ENCODE measurements at regions not wholly inside any gene's neighbourhood (a gene's known extent, or its start where the extent isn't known, plus 50 kb on each side); places are given as distances from the start of the nearest gene placed in this dataset.
"Not testable (repeated sequence)": the region's sequence is repeated elsewhere in the genome, so short reads cannot be mapped to it uniquely, and the experiment has no call there.

DNA sequence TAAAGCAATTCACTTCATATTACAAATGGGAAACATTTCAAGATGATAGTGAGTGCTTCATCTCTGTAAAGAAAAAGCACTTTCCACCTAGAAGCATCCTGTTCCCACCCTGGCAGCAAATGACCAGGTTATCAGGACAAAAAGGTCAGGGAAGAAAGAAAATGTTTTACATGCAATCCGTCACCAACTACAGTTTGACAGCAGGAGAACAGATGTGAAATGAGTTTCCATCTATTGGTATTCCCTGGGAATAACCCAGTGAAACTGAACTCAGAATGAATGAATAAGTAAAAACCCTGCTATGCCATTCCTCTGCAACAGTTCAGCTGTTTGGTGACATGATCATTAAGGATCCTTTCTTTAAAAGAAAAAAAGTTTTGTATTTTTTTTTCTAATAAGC is 67.6 kb downstream of the HTR1A start:
- no peak for DNase-seq

- DNase-seq = no peak
These were observed 83.5 kb downstream of the HTR1A start for GRCh38 chr5:63878788-63879187.

- no peak for DNase-seq
These were observed 84.3 kb downstream of the HTR1A start for GRCh38 chr5:63877961-63878360.

DNA sequence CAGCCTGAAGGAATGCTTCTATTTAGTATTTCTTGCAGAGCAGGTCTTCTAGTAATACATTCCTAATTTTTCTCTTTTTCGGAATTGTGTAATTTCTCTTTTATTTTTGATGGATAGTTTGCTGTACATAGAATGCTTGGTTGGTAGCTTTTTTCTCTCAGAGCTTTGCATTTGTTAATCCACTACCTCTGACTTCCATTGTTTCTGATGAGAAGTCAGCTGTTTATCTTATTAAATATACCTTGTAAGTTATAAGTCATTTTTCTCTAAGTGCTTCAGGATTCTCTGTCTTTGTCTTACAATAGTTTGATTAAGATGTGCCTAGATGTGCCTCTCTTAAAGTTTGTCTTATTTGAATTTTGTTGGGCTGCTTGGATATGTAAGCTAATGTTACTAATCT is 101.9 kb downstream of the HTR1A start:
- DNase-seq = no peak

- peak in 1 of 14 donors; percentile 56 for DNase-seq
These were observed 108.2 kb downstream of the HTR1A start for GRCh38 chr5:63854076-63854475.

DNA sequence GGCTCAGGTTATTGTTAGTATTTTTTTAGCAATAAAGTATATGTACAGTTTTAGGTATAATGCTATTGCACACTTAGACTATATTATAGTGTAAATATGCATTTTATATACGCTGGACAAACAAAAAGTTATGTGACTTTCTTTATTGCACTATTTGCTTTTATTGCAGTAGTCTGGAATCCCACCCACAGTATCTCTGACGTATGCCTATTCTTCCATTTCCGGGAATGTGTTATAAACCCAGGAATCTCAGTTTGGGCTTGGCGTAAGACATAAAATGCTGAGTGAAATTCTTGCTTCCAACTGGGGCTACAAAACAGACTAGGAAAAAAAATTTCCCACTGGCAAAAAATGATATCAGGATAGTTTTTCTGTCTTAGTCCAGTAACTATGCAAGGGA is 119.1 kb downstream of the HTR1A start:
- no peak for DNase-seq

GRCh38 chr5:63837437-63837836 is 124.8 kb downstream of the HTR1A start:
- no peak for DNase-seq

- DNase-seq = no peak
These were observed 130.9 kb downstream of the HTR1A start for GRCh38 chr5:63831381-63831780.

DNA sequence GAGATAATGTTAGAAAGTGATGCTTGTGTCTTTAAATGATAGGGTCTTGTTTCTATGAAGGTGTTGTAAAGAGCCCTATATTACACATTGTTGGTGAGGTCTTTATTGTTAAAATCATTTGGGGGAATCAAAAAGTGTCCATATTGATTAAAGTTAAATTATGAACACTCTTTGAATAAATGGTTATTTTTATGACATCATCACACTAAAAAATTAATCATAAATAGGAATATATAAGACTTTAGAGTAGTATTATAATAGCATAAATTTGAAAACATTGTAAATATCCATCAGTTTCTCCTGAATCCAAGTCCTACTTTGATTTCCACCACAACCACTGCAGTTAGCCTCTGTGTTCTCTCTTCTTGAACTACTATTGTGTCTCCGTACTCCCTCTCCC is 136.3 kb downstream of the HTR1A start:
- DNase-seq = no peak

GRCh38 chr5:63823583-63823982 is 138.7 kb downstream of the HTR1A start:
- no peak for DNase-seq

DNA sequence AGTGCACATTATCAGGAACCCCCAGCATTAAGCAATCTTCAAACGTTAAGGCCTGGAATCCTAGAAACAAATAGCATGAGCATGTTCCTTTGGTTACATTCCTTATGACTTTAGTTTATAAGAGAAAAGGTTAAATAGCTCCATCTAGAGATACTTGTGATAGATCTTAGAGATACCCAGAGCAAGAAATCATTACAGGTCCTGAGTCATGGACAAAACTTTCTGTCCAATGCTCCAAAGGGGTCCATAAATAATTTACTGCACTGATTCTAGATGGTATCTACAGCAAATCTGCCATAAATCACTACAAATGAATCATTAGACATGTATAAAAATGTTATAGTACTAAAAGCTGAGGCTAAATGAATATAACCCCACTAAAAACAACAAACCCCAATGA is 139.6 kb downstream of the HTR1A start:
- DNase-seq = no peak

GRCh38 chr5:63820577-63820976 is 141.7 kb downstream of the HTR1A start:
- no peak for DNase-seq

GRCh38 chr5:63812693-63813092 is 149.6 kb downstream of the HTR1A start:
- DNase-seq = no peak

- no peak for DNase-seq
These were observed 150.3 kb downstream of the HTR1A start for GRCh38 chr5:63811961-63812360.

DNA sequence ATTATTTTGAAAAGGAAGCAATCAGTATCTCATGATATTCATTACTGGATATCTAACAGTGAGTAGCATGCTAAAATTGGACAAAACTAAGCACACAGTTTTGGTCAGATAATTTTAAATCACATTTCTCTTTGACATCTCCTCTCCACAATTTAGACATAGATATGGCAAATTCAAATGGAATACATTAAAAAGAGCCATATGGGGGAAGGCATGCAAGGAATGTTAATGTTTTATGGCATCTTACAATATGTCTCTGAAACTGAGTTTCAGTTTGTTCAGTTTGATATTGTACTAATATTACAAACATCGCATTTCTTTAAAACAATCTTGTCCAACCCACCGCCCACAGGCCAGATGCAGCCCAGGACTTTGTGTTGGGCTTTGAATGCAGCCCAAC is 151.0 kb downstream of the HTR1A start:
- DNase-seq = no peak

DNA sequence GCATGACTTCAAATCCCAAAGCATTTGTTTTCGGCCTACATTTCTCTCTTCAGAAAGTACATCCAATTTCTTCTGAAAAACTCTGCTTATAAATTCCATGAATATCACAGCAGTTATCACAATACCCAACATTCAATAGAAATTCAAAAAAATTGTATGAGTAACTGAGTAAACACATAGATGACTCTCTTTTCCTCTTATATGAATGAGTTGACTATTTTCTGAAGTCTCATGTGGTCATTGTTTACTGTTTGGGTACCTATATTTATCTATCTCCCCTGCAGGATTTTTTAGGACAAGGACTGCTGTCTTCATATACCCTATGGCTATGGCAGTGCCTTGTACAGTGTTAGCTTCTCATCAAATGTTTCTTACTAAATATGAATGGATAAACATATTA is 157.1 kb downstream of the HTR1A start:
- DNase-seq = no peak

DNA sequence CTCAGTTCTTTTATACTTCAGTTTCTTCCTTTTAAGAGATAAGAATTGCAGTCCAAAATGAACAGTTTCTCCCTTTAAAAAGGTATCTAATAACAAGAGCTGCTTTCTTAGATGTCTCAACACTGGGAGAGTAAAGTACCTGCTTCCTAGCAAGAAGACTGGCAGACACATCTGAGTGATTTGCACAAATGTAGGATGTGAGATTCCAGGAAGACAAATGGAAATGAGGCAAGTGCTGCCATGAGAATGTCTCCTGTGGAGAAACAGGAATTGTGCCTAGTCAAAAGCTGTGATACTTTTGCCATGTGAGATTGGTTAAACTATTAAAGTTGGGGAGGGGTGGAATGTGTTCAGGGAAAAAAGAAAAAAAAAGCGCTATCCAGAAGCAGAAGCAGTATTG is 159.1 kb downstream of the HTR1A start:
- DNase-seq = no peak

DNA sequence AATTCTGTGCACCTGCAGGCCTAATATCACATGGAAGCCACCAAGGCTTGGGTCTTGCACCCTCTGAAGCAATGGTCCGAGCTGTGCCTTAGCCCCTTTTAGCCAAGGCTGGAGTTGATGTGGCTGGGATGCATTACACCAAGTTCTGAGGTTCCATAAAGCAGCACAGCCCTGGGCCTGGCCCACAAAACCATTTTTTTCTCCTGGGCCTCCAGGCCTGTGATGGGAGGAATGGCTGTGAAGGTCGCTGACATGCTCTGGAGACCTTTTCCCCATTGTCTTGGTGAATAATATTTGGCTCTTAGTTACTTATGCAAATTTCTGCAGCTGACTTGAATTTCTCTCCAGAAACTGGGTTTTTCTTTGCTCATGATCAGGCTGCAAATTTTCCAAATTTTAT is 167.3 kb downstream of the HTR1A start:
- no peak for DNase-seq

DNA sequence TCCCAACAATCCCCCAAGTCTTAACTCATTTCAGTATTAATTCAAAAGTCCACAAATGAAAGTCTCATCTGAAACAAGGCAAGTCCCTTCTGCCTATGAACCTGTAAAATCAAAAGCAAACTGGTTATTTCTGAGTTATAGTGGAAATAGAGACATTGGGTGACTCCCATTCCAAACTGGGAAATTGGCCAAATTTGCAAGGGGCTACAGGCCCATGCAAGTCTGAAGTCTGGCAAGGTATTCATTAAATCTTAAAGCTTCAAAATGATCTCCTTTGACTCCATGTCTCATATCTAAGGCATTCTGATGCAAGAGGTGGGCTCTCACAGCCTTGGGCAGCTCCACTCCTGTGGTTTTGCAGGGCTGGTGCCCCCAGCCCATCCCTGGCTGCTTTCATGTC is 167.9 kb downstream of the HTR1A start:
- no peak for DNase-seq

DNA sequence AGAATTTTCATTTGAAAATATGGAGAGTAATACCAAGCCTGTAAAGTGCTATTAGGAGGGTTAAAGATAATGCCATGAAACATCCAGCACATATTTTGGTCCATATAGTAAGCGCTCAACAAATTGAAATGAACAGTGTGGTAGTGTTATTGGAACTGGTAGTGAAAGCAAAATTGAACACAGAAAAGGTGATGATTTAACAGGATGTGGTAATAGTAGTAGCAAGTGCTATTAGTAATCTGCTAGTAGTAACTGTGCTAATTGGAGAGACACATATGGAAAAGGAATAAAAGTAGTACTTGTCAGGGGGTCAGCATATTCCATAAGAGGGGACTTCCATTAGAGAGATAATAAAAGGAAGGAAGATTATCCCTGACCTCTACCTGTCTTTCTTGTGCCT is 187.3 kb downstream of the HTR1A start:
- no peak for DNase-seq

DNA sequence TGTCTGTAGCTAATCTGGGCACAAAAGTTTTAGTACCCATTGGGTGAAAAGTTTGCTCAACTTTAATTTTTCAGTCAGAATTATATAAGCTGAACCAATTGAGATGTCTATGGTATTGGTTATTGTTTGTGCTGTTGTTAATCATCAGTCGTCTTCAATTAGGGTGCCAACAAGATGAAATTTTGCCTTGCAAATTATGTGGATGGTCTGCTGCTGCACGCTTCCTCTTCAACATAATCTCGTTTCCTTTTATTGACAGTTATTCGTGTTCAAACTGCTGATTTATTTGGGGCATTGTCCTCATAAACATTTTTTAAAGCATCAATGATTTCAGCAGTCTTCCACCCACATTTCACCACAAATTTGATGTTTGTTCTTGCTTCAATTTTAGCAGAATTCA is 194.0 kb downstream of the HTR1A start:
- no peak for DNase-seq

DNA sequence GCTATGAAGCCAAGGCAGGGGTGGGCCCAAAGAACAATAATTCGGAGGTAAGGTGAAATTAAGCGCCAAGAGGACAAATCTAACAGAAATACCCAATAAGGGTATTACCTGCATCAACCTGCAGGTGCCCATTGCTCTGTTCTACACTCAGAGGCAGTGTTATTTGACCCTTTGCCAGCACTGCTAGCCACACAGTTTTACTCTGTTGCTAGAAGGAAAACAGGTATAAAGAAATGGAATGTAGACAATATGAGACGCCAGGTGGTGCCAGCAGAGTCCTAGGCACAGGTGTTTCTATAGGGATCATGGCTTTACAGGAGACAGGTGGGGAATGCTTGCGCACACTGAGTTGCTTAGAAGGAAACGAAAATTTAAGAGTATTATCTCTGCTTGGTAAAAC is 201.3 kb downstream of the HTR1A start:
- no peak for DNase-seq

- no peak for DNase-seq
These were observed 219.0 kb downstream of the HTR1A start for GRCh38 chr5:63743096-63743798.

GRCh38 chr5:63732880-63733279 is 229.4 kb downstream of the HTR1A start:
- not testable (repeated sequence) for DNase-seq

DNA sequence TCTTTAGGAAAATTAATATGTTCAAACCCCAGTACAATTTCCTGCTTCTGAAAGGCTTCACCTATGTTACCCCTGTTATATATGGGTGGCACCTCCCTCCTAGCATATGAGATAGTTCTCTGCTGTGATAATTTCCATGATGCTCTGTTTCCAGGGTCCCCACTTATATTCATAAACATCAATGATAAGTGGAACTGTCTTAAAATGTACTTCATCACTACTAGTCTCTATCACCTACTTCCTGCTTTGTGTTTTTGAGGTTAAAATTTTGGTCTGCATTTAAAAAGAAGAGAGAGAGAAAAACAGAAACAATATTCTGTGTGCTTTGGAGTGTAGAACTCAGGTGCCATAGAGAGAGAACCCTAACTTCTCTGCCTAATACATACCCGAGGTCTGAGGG is 234.7 kb downstream of the HTR1A start:
- DNase-seq = no peak

Data from C1 segment of cervical spinal cord (tissue), 14 donors.